HL-60 (cell line): ENCODE measurements at regions not wholly inside any gene's neighbourhood (a gene's known extent, or its start where the extent isn't known, plus 50 kb on each side); places are given as distances from the start of the nearest gene placed in this dataset.

Experiments
- DNase-seq, 2 experiments: peaks; one replicate each; pipeline ENCODE4 v3.0.0-alpha.2; 2010 to 2020; ENCODE audit warnings: low read depth in 1 of 2, low spot score in 1 of 2
- H3K27ac ChIP-seq: fragments of 250-450 bp; sonication (Bioruptor Pico); replicated peaks from 2 replicates; pipeline ENCODE4 v1.5.1; 2020; ENCODE audit warnings: mild to moderate bottlenecking, moderate library complexity
- H3K27me3 ChIP-seq: fragments of 250-450 bp; sonication (Bioruptor Pico); 2 replicates; pipeline ENCODE4 v1.5.1; 2021; ENCODE audit warnings: mild to moderate bottlenecking, moderate library complexity; ENCODE audit not compliant: insufficient read depth, poor library complexity, severe bottlenecking
- H3K4me3 ChIP-seq: replicated peaks from 2 replicates; pipeline ENCODE4 v1.5.1; 2011; ENCODE audit warnings: mild to moderate bottlenecking, control low read depth, low read length; ENCODE audit not compliant: insufficient read depth
- CTCF ChIP-seq: IDR thresholded peaks from one replicate; pipeline ENCODE4 v1.5.1; 2011; ENCODE audit warnings: low read length, control low read depth, inconsistent platforms; ENCODE audit not compliant: insufficient read depth
- GABPA ChIP-seq: IDR thresholded peaks from 2 replicates; pipeline ENCODE4 v1.6.1; 2012; ENCODE audit warnings: low read depth
- POLR2AphosphoS5 ChIP-seq: IDR thresholded peaks from 2 replicates; pipeline ENCODE4 v1.6.1; 2012; ENCODE audit warnings: low read depth
- REST ChIP-seq: IDR thresholded peaks from 2 replicates; pipeline ENCODE4 v1.6.1; 2012; ENCODE audit warnings: low read depth; ENCODE audit not compliant: insufficient replicate concordance
- SPI1 ChIP-seq: IDR thresholded peaks from 2 replicates; pipeline ENCODE4 v1.6.1; 2012; ENCODE audit warnings: low read depth, mild to moderate bottlenecking, borderline replicate concordance

GRCh38 chr7:32319012-32319382 is 171.2 kb downstream of the LSM5 start:
- H3K27ac ChIP-seq = no peak overlapping the region
- no peak for DNase-seq
- H3K4me3 ChIP-seq = no peak overlapping the region
- no peak for TF ChIP-seq POLR2AphosphoS5
- no peak for TF ChIP-seq GABPA
- TF ChIP-seq SPI1 = no peak
- TF ChIP-seq CTCF = no peak
- TF ChIP-seq REST = no peak
- H3K27me3 ChIP-seq = no peaks in the 10 kb centered on the region

GRCh38 chr7:32318300-32319011 is 171.7 kb downstream of the LSM5 start:
- no peak for DNase-seq
- Histone ChIP-seq H3K4me3 (no peak overlapping the region), H3K27ac (no peak overlapping the region), H3K27me3 (no peaks in the 10 kb centered on the region)
- TF ChIP-seq SPI1 = no peak
- TF ChIP-seq GABPA = no peak
- no peak for TF ChIP-seq POLR2AphosphoS5
- no peak for TF ChIP-seq CTCF
- no peak for TF ChIP-seq REST

GRCh38 chr7:32316839-32317238 is 173.3 kb downstream of the LSM5 start:
- no peak for TF ChIP-seq SPI1
- Histone ChIP-seq H3K27me3 (no peaks in the 10 kb centered on the region), H3K4me3 (no peak overlapping the region), H3K27ac (no peak overlapping the region)
- DNase-seq = no peak

- DNase-seq = no peak
- no peak overlapping the region for H3K4me3 ChIP-seq
- TF ChIP-seq GABPA (no peak), POLR2AphosphoS5 (no peak), CTCF (no peak), REST (no peak), SPI1 (no peak)
- no peaks in the 10 kb centered on the region for H3K27me3 ChIP-seq
- H3K27ac ChIP-seq = no peak overlapping the region
Measured at GRCh38 chr7:32314761-32315160, 175.4 kb downstream of the LSM5 start.
